HG03571 (cell line): ENCODE measurements at regions not wholly inside any gene's neighbourhood (a gene's known extent, or its start where the extent isn't known, plus 50 kb on each side); places are given as distances from the start of the nearest gene placed in this dataset.
"Not testable (repeated sequence)": the region's sequence is repeated elsewhere in the genome, so short reads cannot be mapped to it uniquely, and the experiment has no call there.

Experiments used
- ATAC-seq: cut with Tn5 transposase; IDR thresholded peaks from one replicate; pipeline ENCODE4 v1.9.1; 2021; ENCODE audit not compliant: unreplicated experiment

DNA sequence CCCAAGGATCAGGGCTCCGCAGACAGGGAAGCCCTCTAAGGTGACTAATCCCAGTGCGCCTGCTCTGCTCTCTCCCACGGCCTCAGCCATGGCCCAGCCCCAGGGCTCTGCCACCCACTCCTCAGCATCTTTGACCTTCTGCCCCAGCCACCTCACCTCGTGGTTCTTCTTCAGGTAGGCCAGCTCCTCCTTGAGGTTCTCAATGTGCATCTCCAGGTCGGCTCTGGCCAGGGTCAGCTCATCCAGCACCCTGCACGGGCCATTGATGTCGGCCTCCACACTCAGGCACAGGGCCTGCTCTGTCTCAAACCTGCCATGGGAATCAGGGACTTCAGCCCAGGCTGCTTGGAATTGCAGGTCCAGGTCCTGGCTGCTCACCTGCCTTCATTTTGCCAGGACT, 128.4 kb downstream of the TNFRSF13B start:
- not testable (repeated sequence) for ATAC-seq

DNA sequence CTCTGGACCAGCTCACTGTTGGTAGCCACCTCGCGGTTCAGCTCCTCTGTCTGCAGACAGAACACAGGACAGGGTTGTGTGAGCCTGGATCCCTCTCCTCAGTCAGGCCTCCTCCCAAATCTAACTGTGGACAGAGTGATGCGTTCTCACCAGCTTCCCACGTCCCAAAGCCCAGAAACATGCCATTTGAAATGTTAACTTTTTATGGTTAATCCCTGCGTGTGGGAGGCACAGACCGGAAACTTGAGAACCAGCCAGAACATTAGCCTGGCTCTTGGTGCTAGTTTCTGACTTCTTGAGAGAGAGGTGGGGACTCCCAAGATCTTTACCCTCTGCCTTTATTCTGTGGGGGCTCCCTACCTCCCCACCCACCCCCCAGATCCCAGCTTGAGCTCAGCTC, 129.6 kb downstream of the TNFRSF13B start:
- not testable (repeated sequence) for ATAC-seq

DNA sequence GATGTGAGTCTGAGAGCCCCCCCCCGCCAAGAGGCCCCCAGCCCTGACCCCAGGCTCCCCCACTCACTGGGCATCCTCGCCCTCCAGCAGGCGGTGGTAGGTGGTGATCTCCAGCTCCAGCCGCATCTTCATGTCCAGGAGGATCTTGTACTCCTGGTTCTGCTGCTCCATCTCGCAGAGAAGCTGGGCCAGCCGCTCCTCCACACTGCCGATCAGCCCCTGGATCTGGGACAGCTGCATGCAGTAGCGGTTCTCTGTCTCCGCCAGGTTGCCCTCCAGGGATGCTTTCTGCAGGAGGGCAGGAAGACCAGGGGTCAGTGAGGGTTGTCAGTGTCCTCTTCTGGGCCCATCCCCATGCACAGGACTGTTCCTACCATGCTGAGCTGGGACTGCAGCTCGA, 130.0 kb downstream of the TNFRSF13B start:
- not testable (repeated sequence) for ATAC-seq

GRCh38 chr17:16840219-16840618, 131.7 kb downstream of the TNFRSF13B start:
- ATAC-seq: not testable (repeated sequence)

DNA sequence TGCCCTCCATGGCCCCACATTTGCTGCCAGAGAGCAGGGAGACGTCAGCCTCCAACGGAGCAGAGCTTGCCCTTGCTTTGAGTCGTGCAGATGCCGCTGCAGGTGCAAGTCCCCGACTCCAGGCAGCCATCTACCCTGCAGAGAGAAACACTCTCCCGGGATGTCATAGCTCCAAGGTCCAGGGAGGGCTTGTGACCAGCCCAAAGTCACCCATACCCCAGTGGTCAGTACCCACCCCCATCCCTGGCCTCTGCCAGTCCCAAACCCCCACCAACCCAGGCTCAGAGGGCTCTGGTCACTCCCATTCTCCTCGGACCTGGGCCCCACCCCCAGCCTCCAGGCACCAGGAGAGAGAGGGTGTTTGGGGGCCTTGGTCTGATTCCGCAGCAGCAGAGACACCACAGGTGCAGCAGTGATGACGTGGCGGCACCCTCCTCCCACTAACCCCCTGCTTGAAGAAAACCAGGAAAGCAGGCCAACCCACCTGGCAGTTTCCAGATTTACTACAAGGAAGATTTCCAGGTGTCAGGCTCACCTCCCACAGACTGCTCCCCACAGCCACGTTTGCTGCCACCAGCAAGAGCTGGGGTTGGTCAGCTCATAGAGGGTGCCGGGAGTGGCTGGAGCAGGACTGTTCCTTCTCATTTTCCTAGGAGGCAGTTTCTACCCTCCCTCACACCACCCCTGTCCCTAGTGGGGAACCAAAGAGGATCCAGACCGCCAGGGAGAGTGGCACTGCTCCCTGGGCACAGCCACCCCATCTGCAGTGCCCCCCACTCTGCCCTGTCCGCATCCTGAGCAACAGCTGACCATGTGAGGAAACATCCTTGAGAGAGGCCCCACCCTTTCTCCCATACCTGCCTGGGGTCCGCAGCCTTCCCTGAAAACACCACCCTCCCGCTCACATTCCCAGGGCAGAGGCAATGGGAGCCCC, 132.4 kb downstream of the TNFRSF13B start:
- not testable (repeated sequence) for ATAC-seq

GRCh38 chr17:16838795-16839194, 133.1 kb downstream of the TNFRSF13B start:
- not testable (repeated sequence) for ATAC-seq

DNA sequence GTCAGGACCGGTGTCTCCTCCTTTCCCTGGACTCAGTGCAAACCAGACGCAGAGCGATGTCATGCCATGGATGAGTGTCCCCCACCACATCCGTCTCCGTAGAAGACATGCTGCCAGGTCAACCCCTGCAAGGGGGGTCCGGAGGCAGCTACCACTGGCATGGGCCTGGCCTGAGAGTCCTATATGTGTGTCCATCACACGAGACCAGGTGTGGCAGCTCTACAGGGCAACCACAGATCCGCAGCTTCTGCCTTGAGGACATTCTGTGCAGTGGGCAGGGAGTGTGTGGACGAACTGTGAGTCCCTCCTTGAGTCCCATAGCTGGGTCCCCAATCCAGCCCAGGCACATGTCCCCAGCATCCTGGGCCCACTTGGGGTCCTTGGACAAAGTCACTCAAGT, 133.6 kb downstream of the TNFRSF13B start:
- not testable (repeated sequence) for ATAC-seq

- ATAC-seq: not testable (repeated sequence)
These were observed 134.3 kb downstream of the TNFRSF13B start for GRCh38 chr17:16837468-16838266.

DNA sequence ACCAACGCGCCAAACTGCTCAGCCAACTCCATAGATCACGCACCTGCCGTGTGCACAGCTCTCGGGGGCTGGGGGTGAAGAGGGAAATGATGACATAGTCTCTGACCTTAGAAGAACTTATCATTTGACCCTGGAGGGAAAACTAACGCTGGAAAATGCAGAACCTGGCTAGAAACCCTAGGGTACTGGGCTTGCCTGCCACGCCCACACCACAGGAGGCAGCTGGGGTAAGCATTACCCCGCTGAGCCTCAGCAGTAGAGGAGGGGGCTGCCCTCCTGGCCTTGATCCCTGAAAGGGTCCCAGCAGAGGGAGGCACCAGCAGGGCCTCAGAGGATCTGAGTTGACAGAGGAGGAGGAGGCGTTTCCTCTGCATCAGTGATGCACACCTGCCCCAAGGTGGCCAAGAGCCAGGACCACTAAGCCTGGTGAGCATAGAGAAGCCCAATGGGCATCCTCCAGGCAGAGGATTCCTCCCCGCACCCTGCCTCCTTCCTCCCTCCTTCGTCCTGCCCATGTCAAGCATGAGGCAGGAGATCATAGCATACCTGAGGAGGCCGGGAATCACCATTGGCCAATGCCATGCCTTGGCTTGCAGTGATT, 135.5 kb downstream of the TNFRSF13B start:
- ATAC-seq: not testable (repeated sequence)

- ATAC-seq: not testable (repeated sequence)
These were observed 138.4 kb downstream of the TNFRSF13B start for GRCh38 chr17:16833517-16833916.

- ATAC-seq: not testable (repeated sequence)
These were observed 139.1 kb downstream of the TNFRSF13B start for GRCh38 chr17:16832853-16833252.

DNA sequence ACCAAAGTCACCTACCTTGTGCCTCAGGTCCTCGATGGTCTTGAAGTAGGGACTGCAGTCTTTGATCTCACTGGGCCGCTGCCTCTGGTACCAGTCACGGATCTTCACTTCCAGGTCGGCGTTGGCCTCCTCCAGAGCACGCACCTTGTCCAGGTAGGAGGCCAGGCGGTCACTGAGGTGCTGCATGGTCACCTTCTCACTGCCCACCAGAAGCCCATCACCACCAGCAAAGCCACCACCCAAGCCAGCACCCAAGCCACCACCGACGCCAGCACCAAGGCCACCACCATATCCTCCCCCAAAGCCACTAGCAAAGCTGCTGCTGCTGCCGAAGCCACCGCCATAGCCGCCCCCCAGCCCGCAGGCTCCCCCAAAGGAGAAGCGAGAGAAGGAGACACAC, 139.7 kb downstream of the TNFRSF13B start:
- ATAC-seq: not testable (repeated sequence)

GRCh38 chr17:16830770-16831169, 140.7 kb downstream of the CCDC144A start:
- ATAC-seq: not testable (repeated sequence)

- not testable (repeated sequence) for ATAC-seq
These were observed 140.2 kb downstream of the CCDC144A start for GRCh38 chr17:16830219-16830618.
